HAP-1 (cell line): ENCODE measurements at regions not wholly inside any gene's neighbourhood (a gene's known extent, or its start where the extent isn't known, plus 50 kb on each side); places are given as distances from the start of the nearest gene placed in this dataset.

ENCODE experiments used
- DNase-seq, 2 experiments: peaks; one replicate each; pipeline ENCODE4 v3.0.0-alpha.2; 2016 to 2020; ENCODE audit warnings: low spot score in 2 of 2
- H3K27me3 ChIP-seq: fragments of 250-450 bp; sonication (Bioruptor Pico); 2 replicates; pipeline ENCODE4 v1.5.1; 2020; ENCODE audit warnings: low read depth, mild to moderate bottlenecking, moderate library complexity
- H3K36me3 ChIP-seq: fragments of 250-450 bp; sonication (Bioruptor Pico); replicated peaks from 2 replicates; pipeline ENCODE4 v1.5.1; 2020; ENCODE audit warnings: mild to moderate bottlenecking
- H3K4me1 ChIP-seq: fragments of 250-450 bp; sonication (Bioruptor Pico); 2 replicates; pipeline ENCODE4 v1.5.1; 2020; ENCODE audit warnings: mild to moderate bottlenecking
- H3K4me3 ChIP-seq: fragments of 250-450 bp; sonication (Bioruptor Pico); 2 replicates; pipeline ENCODE4 v1.5.1; 2020; ENCODE audit warnings: mild to moderate bottlenecking, moderate library complexity
- H3K9me3 ChIP-seq: fragments of 250-450 bp; sonication (Bioruptor Pico); 2 replicates; pipeline ENCODE4 v1.5.1; 2020; ENCODE audit warnings: mild to moderate bottlenecking, moderate library complexity
- in situ Hi-C: fragments of 300-500 bp; cut with MboI; formaldehyde crosslinking; loops from 3 replicates; pipeline ENCODE4 v1.14.3; 2020; ENCODE audit warnings: low sequenced_read_pairs, inconsistent platforms, mixed read lengths

- no peak for DNase-seq
- no peaks in the 10 kb centered on the region for H3K9me3 ChIP-seq
- H3K4me1 ChIP-seq, result no peaks in the 10 kb centered on the region
- H3K4me3 ChIP-seq, result no peak overlapping the region
- in situ Hi-C loops, result no loop called here
- no peaks in the 10 kb centered on the region for H3K36me3 ChIP-seq
- H3K27me3 ChIP-seq, result no peaks in the 10 kb centered on the region
Measured at GRCh38 chr9:1676771-1677170, 338.4 kb upstream of the SMARCA2 start.

GRCh38 chr9:1683951-1684350 lies 331.2 kb upstream of the SMARCA2 start:
- H3K4me1 ChIP-seq, result no peaks in the 10 kb centered on the region
- no peaks in the 10 kb centered on the region for H3K36me3 ChIP-seq
- H3K4me3 ChIP-seq, result no peak overlapping the region
- no peaks in the 10 kb centered on the region for H3K27me3 ChIP-seq
- no peaks in the 10 kb centered on the region for H3K9me3 ChIP-seq
- in situ Hi-C loops, result no loop called here
- no peak for DNase-seq

GRCh38 chr9:1698991-1699390 lies 316.2 kb upstream of the SMARCA2 start:
- Histone ChIP-seq H3K4me3 (no peak overlapping the region), H3K9me3 (no peaks in the 10 kb centered on the region)
- in situ Hi-C loops, result no loop called here

DNA sequence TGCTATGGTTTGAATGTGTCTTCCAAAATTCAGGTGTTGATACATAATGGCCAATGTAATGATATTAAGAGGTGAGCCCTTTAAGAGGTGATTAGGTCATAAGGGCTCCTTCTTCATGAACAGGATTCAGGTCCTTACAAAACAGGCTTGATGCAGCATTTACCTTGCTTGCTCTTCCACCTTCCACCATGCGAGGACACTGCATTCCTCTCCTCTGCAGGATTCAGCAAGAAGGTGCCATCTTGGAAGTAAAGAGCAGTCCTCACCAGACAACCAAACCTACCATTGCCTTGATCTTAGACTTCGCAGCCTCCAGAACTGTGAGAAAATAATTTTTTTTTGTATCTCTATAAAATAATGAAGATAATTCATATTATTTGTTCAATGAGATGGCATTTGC lies 314.0 kb upstream of the SMARCA2 start:
- H3K4me1 ChIP-seq, result no peaks in the 10 kb centered on the region
- no peak for DNase-seq
- H3K4me3 ChIP-seq, result no peak overlapping the region
- no peaks in the 10 kb centered on the region for H3K9me3 ChIP-seq
- in situ Hi-C loops, result no loop called here
- no peaks in the 10 kb centered on the region for H3K27me3 ChIP-seq
- H3K36me3 ChIP-seq, result no peaks in the 10 kb centered on the region

More at GRCh38 chr9:1698991-1699390, 316.2 kb upstream of the SMARCA2 start:
- DNase-seq, result no peak
- Histone ChIP-seq H3K36me3 (no peaks in the 10 kb centered on the region), H3K4me1 (no peaks in the 10 kb centered on the region), H3K27me3 (no peaks in the 10 kb centered on the region)

DNA sequence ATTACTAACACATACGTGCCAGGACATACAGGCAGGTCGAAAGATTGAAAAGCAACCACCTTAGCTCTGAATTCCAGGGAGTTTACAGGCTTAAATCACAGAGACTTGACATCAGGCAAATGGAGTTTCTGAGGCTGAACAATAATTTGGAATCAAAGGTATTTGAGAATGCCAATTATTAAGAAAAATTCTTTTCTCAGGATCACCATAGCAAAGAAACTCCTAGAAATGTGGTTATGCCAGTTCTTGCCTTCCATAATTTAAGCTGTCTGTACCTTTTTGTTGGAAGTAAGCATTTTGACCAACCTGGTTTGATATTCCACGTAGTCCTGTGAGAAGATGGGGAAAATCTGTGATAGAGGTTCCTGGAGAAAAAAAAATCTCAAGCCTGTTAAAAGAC lies 312.4 kb upstream of the SMARCA2 start:
- no peaks in the 10 kb centered on the region for H3K27me3 ChIP-seq
- in situ Hi-C loops, result no loop called here
- H3K4me1 ChIP-seq, result no peaks in the 10 kb centered on the region
- no peak overlapping the region for H3K4me3 ChIP-seq
- no peaks in the 10 kb centered on the region for H3K9me3 ChIP-seq
- H3K36me3 ChIP-seq, result no peaks in the 10 kb centered on the region
- DNase-seq, result no peak

- Histone ChIP-seq H3K27me3 (no peaks in the 10 kb centered on the region), H3K4me3 (no peak overlapping the region), H3K4me1 (no peaks in the 10 kb centered on the region), H3K36me3 (no peaks in the 10 kb centered on the region), H3K9me3 (no peaks in the 10 kb centered on the region)
- DNase-seq, result peak in 1 of 2 experiments; percentile 6
- in situ Hi-C loops, result no loop called here
Measured at GRCh38 chr9:1707291-1707690, 307.9 kb upstream of the SMARCA2 start.

- Histone ChIP-seq H3K9me3 (no peaks in the 10 kb centered on the region), H3K4me3 (no peak overlapping the region), H3K4me1 (no peaks in the 10 kb centered on the region), H3K36me3 (no peaks in the 10 kb centered on the region), H3K27me3 (no peaks in the 10 kb centered on the region)
- no peak for DNase-seq
- in situ Hi-C loops, result no loop called here
Measured at GRCh38 chr9:1708219-1708618, 306.9 kb upstream of the SMARCA2 start.

DNA sequence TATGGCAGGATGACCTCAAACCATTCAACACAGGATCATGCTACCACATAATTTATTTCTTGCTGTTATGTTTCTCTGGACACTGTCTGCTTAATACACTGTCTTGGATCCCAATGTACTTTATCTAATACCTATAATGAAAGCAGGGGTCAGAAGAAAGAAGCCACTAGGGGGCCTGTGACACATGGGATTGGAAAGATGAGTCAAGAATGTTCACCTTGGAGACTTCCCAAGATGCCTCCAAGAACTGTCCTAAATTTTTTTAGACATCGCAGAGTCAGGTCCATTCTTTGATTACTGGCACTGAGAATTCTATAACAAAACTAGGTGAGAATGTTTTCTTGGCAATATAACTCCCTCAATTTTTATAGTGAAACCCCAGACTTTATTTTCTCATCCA lies 305.8 kb upstream of the SMARCA2 start:
- no peak overlapping the region for H3K4me3 ChIP-seq
- H3K36me3 ChIP-seq, result no peaks in the 10 kb centered on the region
- in situ Hi-C loops, result no loop called here
- H3K4me1 ChIP-seq, result no peaks in the 10 kb centered on the region
- H3K27me3 ChIP-seq, result no peaks in the 10 kb centered on the region
- no peaks in the 10 kb centered on the region for H3K9me3 ChIP-seq
- DNase-seq, result peak; percentile 7 to 30

GRCh38 chr9:1712861-1713450 lies 302.2 kb upstream of the SMARCA2 start:
- in situ Hi-C loops, result no loop called here
- H3K36me3 ChIP-seq, result no peaks in the 10 kb centered on the region
- H3K4me1 ChIP-seq, result no peaks in the 10 kb centered on the region
- no peaks in the 10 kb centered on the region for H3K9me3 ChIP-seq
- H3K4me3 ChIP-seq, result no peak overlapping the region
- DNase-seq, result no peak
- no peaks in the 10 kb centered on the region for H3K27me3 ChIP-seq

DNA sequence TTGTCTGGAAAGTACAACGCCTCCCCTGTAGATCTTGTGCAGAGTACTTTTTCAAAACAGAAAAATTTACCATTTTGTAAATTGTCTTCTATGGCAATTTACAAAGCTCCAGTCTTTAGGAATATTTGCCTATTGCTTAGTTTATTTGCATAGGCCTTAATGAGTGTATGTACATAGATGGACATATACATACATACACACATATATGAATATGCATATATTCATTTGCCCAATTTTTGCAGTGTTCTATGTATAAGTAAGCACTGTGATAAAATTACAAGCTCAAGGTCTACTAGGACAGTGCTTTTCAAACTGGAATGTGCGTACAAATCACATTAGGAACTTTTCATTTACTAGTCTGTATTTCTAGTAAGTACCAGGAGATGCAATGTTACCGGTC lies 301.3 kb upstream of the SMARCA2 start:
- in situ Hi-C loops, result no loop called here
- no peaks in the 10 kb centered on the region for H3K27me3 ChIP-seq

DNA sequence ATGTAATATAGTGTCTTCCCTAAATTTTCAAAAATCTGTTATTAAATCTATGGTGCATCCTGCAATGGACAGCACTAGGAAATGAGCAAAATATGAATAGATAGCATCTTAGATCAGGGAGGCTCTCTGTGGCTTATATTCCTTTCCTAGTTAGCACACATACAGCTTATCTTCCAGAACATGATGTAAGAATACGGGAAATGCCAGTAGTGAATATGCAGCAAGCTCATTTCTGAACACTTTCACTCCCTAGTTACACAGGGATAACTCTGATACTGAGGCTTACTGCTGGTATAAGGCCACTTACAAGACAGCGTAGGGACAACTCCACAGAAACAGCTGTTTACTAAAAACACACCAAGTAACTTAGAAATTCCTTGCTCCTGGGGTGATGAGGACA lies 297.3 kb upstream of the SMARCA2 start:
- no peak overlapping the region for H3K4me3 ChIP-seq
- H3K36me3 ChIP-seq, result no peaks in the 10 kb centered on the region
- H3K9me3 ChIP-seq, result no peaks in the 10 kb centered on the region
- no peaks in the 10 kb centered on the region for H3K4me1 ChIP-seq
- no peak for DNase-seq
- no peaks in the 10 kb centered on the region for H3K27me3 ChIP-seq
- in situ Hi-C loops, result no loop called here

More for the DNA sequence above, 301.3 kb upstream of the SMARCA2 start:
- DNase-seq, result no peak
- no peaks in the 10 kb centered on the region for H3K36me3 ChIP-seq
- no peaks in the 10 kb centered on the region for H3K4me1 ChIP-seq
- no peak overlapping the region for H3K4me3 ChIP-seq
- no peaks in the 10 kb centered on the region for H3K9me3 ChIP-seq

GRCh38 chr9:1718836-1719235 lies 296.3 kb upstream of the SMARCA2 start:
- Histone ChIP-seq H3K9me3 (no peaks in the 10 kb centered on the region), H3K4me1 (0 out of 2 replicates have a peak, but pooled peaks cover 1% of the 10 kb centered on the region), H3K4me3 (no peak overlapping the region), H3K36me3 (no peaks in the 10 kb centered on the region), H3K27me3 (no peaks in the 10 kb centered on the region)
- DNase-seq, result no peak
- in situ Hi-C loops, result no loop called here

DNA sequence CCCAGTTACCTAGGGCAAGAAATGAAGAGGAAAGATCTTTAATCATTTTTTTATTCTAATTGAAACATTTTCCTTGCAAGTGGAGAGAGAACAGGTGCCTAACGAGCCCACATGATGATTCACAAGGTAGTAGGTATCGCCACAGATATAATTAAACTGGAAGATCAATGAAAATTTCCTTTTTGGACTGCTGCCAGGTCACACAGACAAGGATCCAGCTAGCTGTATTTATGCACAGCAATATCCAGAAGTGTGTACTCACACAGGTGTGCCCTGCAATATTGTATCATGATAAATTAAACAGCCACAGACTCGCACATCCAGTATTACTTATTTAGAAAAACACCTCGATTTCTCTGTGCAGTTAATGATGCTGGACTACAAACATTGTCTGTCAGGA lies 294.0 kb upstream of the SMARCA2 start:
- in situ Hi-C loops, result no loop called here

GRCh38 chr9:1722404-1722803 lies 292.7 kb upstream of the SMARCA2 start:
- Histone ChIP-seq H3K4me1 (0 out of 2 replicates have a peak, but pooled peaks cover 3% of the 10 kb centered on the region), H3K4me3 (no peak overlapping the region), H3K36me3 (no peaks in the 10 kb centered on the region), H3K9me3 (no peaks in the 10 kb centered on the region), H3K27me3 (no peaks in the 10 kb centered on the region)
- in situ Hi-C loops, result no loop called here
- DNase-seq, result no peak

More for the DNA sequence above, 294.0 kb upstream of the SMARCA2 start:
- Histone ChIP-seq H3K36me3 (no peaks in the 10 kb centered on the region), H3K4me3 (no peak overlapping the region), H3K4me1 (0 out of 2 replicates have a peak, but pooled peaks cover 3% of the 10 kb centered on the region), H3K9me3 (no peaks in the 10 kb centered on the region), H3K27me3 (no peaks in the 10 kb centered on the region)
- DNase-seq, result no peak

- H3K36me3 ChIP-seq, result no peaks in the 10 kb centered on the region
- 0 out of 2 replicates have a peak, but pooled peaks cover 3% of the 10 kb centered on the region for H3K4me1 ChIP-seq
- in situ Hi-C loops, result no loop called here
- no peaks in the 10 kb centered on the region for H3K9me3 ChIP-seq
- no peaks in the 10 kb centered on the region for H3K27me3 ChIP-seq
- no peak for DNase-seq
- no peak overlapping the region for H3K4me3 ChIP-seq
Measured at GRCh38 chr9:1723522-1724015, 291.6 kb upstream of the SMARCA2 start.
